HG02798 (cell line): ENCODE measurements at regions not wholly inside any gene's neighbourhood (a gene's known extent, or its start where the extent isn't known, plus 50 kb on each side); places are given as distances from the start of the nearest gene placed in this dataset.
"Not testable (repeated sequence)": the region's sequence is repeated elsewhere in the genome, so short reads cannot be mapped to it uniquely, and the experiment has no call there.

Experiments used
- ATAC-seq: cut with Tn5 transposase; IDR thresholded peaks from one replicate; pipeline ENCODE4 v1.9.1; 2021; ENCODE audit warnings: mild to moderate bottlenecking; ENCODE audit not compliant: unreplicated experiment, poor library complexity

DNA sequence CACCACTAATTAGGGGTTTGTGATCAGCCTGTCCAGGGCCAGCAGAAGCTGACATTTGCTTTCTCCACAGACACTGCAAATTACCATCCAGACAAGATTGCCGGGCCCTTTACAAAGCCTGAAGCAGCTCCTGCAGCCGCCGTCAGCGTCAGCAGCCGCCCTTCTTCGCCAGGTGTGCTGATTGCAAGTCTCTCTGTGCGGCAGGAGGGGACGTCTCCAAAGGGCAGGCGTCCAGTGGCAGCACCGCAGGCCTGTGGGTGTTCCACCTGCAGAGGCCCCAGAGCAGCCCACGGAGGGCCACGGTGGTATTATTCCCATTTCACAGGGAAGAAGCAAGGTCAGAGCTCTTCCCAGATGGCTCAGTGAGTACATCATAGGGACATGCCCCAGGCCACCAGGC is 108.0 kb upstream of the PPP1R26 start:
- no peak for ATAC-seq

DNA sequence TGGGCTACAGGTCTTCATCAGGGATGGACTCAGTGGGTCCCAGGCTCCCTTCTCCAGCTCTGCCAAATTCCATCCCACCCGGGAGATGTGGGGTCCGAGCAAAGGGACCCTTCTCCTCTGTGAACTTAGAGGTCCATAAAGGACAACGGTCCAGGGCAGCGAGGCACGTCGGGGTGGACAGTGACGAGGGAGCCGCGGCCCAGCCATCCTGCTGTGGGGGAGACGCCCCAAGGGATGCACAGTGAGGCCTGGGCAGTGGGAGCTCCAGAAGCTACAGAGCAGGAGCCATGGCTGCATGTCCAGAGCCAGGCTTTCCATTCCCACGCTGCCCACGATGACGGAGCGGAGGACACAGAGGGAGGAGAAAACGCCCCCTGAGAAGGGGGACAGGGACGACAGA is 107.5 kb upstream of the PPP1R26 start:
- ATAC-seq = no peak

DNA sequence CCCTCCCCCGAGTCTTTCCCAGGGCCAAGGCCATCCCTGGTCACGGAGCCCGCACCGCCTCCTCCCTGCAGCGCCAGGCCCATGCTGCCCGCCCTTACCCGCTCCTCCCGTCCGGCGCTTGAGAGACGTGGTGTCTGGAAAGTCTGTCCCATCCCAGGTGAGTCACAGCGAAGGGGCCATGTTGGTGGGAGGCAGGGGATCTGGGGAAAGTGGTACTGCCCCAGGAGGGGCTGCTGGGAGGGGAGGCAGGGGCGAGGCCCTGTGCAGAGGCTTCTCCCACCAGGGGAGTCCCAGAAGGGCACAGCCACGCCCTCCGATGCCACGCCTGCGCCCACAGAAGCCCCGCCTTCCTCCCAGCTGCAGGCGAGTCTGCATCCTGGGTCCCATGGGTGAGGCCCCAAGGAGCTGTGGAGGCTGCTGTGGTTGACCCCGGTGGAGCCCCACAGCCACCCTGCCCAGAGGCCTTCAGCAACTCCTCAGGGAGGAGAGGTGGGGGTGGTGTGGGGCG is 107.0 kb upstream of the PPP1R26 start:
- ATAC-seq = no peak

DNA sequence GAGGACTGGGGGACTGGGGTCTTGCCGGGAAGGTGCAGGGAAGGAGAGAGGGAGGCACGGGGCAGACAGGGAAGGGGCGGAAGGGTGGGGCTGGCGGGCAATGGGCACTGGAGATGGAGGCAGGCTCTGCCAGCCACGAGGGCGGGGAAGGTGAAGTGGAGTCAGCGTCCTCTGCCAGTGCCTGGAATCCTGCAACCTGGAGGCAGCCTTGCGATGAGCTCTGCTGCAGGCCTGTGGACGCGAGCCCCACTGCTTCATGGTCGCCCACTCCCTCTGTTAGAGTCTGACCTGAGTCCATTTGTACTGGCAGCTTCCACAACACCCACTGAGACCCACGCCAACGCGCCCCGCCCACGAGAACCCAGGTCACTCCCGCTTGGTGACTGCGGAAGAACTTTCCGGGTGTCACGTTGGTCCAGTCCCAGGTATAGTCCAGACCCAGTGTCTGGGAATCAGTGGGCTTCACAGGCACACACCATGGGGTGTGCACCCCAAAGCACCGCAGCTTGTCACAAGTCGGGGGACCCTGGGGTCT is 106.4 kb upstream of the PPP1R26 start:
- ATAC-seq = no peak

DNA sequence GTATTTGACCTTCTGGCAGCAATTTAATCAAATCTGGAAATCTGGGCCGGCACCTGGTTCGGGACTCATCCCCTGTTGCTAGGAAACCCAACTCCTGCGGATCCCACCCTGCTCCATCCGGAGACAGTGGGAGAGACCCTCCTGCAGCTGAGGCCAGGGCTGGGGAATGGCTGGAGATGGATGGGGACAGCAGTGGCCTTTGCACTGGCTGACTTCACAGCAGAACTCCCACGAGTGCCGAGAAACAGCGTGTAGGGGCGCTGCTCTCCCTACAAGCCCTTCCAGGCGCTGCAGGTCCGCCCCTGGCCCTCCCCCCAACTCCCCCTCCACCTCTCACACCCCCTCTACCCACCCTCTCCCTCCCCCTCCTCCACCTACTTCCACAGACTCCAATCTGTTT is 105.8 kb upstream of the PPP1R26 start:
- ATAC-seq = no peak

DNA sequence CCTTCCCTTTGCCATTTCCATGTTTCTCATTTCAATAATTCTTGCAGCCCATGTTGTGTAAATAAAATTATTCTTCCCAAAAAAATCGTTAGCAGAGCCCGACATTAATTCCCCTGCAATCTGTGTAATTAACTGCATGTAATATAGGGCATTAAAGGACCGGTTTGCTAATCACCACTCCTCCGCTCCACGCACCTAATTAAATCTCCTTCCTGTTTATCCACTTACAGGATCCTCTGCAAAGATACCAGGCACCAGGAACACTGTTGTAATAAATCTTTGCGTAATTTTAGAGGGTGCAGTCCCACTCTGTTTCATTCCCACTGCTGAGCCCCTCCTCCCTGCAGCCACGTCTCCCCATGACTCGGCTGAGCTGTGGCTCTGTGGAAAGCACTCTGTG is 105.0 kb upstream of the PPP1R26 start:
- ATAC-seq = no peak

DNA sequence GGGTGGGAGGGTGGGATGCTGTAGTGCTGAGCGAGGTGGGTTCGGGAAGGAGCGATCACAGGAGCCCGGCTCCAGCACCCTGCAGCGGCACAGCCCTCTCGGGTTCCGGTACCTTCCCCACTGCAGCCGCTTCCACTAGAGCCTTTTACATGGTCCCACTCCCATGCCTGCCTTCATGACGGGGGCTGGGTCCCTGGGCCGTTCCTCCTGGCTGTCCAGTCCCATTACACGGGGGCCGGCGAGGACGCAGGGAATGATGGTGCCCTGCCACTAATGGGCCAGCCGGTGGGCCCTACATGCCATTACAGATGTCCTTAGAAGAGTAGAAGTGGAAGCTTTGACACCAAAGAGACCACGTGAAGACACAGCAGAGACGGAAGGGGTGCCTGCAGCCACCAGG is 104.6 kb upstream of the PPP1R26 start:
- no peak for ATAC-seq

DNA sequence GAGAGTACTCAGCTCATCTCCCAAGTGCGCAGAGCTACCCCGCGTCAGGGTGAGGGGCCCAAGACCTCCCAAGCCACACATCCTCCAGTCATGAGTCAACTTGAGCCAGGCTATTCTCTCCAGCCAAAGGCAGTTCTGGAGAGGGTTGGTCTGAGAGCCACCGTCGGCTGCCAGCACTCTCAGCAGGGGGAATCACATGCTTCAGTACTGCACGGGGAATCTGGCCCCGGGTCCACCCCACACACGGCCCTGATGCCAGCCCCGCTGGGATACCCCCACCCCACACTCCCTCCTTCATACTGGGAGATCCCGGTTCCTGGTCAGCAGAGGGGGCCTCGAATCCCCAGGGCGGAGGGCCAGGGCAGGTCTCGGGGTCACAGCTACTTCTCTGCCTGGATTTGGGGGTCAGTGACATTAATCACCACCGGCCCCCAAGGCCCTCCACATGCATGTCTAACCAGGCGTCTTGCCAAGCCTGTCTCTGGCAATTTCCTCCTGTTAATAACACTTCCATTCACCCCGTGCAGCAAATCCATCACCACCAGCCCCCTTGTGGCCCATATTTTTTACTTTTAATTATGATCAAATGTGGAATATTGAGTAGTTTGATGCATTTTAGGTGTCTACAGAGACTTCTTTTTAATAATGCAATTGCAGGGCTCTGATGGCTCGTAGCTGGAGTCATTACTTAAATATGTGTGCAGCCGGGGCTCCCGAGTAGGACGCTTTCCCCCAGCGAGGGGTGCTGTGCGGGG is 102.9 kb upstream of the PPP1R26 start:
- ATAC-seq = no peak

DNA sequence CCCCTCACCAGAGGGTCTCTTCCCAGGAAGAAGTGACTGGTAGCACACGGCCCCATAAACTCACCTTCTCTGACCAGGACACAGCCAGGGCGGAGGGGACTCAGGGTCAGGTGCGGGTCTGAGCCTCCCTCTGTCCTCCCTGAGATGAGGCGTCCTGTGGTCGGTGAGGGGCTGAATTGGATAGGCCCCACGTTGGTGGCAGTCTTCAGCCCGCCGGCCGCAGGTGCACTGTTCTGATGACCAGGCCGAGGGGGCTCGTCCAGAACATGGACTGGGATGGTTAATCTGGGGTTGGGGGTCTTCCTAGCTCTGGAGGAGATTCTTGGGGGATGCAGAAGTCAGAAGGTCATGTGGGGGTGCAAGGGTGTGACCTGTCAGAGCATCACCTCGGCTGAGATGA is 102.2 kb upstream of the PPP1R26 start:
- ATAC-seq = no peak

DNA sequence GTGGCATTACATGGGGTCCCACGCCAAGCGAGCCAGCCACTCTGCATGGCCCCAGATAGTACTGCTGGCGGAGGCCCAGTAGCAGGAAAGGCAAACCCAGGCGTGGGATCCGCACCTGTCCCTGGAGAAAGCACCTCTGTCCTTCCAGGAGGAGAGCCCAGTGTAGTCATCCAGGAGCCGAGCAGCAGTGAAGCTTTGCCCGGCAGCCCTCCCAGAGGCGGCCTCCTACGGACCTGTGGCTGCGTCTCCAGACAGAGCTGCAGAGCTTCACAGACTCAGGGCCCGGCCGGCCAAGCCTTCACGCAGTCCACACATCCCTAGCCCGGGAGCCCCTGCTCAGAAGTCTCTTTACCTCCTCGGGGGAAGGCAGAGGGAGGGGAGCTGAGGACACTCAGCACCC is 100.8 kb upstream of the PPP1R26 start:
- ATAC-seq = no peak

DNA sequence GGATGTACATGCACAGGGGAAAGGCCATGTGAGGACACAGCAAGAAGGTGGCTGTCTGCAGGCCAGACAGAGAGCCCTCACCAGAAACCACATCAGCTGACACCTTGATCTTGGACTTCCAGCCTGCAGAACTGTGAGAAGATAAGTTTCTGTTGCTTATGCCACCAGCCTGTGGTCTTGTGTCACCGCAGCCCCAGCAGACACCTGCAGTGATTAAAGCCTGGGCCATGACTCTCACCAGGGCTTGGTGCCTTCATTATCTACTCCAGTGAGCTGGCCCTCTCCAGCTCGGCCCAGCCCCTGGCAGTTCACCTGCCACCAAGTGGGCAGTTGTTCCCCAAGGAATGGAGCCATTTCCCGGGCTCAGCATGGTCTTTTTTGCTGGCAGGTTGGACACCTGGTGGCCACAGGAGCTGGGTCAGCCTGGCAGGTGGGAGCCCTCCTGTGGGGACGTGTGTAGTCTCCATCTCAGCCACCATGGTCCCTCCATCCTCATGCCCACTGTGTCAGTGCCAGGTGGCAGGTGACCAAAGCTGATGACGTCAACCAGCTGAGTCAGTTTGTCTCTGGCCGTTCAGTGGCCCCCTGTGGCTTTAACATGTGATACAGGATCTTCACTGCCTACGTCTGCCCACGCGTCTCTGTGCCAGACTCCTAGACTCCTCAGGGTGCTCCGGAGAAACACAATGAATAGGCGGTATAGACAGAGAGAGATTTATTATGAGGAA is 99.9 kb upstream of the PPP1R26 start:
- no peak for ATAC-seq

DNA sequence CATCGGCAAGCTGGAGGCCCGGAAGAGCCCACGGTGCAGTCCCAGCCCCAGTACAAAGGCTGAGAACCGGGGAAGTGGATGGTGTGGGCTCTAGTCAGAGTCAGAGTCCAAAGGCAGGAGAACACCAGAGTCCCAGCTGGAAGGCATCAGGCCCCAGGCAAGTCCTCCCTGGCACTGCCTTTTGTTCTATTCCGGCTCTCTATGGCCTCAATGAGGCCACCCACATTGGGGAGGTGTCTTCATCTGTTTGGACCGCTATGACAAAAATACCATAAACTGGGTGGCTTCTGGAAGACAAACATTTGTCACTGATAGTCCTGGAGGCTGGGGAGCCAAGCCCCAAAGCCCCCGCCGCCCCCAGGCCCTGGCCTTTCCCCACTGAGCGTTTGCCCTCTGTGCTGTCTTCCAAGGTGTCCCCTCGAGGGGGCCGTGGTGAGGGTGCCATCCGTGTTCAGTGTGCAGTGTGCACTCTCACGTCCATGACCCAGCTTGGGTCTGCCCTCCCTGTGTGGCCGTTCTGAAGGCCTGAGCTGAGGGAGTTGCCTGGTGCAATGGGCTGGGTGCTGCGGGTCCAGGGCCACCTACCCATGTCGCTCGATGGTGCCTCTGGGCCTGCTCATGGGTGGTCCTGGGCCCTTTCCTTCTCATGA is 99.1 kb upstream of the PPP1R26 start:
- ATAC-seq = no peak

DNA sequence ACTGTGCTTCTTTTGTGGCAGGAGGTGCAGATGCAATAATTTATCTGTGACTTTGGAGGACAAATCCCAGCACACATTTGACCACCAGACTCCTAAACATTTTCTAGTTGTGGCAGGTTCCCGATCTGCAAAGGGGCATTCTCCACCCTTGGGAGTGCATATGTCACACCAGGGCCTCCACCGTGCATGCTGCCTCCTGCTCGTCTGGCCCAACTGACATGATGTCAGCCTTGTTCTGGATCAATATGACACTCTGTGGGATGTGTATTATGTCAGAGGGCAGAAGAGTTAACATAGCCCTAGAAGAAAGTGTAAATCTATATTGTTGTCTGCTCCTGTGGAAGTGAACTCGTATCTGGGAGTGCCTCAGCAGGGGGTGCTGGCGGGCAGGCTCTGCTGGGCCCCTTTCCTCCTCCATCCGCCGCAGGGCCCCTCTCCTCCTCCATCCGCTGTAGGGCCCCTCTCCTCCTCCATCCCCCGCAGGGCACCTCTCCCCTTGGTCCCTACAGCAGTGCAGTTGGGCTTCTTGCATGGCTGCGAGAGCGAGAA is 97.7 kb upstream of the PPP1R26 start:
- ATAC-seq = no peak

DNA sequence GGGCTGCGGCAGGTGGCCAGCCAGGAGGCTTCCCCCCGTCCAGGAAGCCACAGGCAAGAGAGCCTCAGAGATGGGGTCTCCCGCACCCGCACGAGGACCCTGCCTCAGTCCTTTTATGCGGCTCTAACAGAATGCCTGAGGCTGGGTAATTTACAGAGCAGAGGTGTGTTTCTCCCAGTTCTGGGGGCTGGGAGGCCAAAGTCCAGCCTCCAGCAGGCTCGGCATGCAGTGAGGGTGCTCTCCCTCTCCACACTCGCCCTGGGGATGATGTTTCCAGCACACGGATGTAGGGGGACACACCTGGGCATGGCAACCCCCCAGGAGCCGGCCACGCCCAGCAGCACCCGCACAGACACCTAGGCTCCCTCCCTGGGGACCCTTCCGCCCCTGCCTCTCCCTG is 95.4 kb upstream of the PPP1R26 start:
- ATAC-seq = no peak

DNA sequence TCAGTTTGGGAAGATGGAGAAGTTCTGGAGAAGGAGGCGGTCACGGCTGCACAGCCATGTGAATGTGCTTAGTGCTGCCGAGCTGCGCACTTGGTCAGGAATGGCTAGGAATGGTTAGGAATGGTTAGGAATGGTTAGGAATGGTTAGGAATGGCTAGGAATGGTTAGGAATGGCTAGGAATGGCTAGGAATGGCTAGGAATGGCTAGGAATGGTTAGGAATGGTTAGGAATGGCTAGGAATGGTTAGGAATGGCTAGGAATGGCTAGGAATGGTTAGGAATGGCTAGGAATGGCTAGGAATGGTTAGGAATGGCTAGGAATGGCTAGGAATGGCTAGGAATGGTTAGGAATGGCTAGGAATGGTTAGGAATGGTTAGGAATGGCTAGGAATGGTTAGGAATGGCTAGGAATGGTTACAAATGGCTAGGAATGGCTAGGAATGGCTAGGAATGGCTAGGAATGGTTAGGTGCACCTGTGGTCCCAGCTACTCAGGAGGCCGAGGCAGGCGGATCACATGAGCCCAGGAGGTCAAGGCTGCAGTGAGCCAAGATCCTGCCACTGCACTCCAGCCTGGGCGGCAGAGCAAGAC is 94.7 kb upstream of the PPP1R26 start:
- not testable (repeated sequence) for ATAC-seq

DNA sequence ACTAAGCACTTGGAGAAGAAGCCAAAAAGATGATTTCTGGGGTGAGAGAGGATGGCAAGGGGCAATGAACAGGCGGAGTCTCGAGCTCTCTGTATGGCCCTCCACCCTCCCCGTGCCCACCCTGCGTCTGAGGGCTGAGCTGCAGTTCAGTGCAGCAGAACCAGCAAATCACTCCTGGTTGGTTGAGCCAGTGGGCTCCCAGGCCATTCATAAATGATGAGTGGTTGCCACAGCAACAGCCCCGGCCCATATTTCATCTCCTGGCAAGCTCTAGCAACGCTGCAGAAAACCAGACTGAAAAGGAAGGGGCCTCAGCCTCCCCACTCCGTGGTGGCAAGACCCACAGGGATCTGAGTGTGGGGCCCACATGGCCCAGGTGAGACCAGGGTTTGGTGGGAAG is 93.8 kb upstream of the PPP1R26 start:
- no peak for ATAC-seq

DNA sequence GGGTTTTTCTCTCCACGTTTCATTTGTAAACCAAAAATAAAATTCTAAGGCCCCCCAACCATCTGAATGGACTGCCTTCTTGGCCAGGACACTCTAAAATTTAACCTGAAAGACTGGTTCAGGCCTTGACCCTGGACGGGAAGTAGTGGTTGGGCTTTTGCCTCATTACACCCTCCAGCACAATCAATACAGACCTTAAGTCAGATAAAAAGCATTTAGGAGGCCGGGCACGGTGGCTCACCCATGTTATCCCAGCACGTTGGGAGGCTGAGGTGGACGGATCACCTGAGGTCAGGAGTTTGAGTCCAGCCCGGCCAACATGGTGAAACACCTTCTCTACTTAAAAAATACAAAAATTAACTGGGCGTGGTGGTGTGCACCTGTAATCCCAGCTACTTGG is 91.6 kb upstream of the PPP1R26 start:
- no peak for ATAC-seq

DNA sequence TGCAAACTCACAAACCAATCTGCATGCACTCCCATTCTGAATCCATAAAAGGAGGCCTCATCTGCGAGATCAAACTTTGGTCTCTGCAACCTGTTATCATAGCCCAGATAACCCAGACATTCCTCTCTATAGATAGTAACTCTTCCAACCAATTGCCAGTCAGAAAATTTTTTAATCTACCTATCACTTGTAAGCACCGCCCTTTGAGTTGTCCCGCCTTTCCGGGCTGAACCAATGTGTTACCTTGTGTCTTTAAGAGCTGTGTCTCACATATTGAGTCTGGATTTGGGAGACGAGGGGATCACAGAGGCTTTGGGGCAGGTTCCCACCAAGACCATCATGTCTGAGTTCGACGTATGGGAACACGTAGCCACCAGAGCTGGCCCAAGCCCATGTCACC is 91.1 kb upstream of the PPP1R26 start:
- ATAC-seq = no peak

DNA sequence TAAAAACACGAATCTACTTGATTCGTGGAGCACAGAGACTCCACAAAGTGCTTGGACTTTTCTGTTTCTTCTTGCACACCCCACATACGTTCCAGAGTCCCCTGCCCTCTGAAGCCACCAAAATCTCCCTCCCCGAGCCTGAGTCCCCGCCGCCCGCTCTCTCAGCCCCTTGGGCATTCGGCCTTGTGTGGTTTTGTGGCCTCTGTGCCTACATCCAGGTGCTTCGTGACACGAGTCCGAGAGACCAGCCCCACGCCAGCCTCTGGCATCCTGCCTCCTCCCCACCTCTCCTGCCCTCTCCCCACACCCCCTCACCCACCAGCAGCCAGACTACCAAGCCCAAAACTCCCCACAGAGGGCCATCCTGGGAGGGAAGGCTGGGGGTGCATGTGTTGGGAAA is 87.8 kb upstream of the PPP1R26 start:
- ATAC-seq = no peak

DNA sequence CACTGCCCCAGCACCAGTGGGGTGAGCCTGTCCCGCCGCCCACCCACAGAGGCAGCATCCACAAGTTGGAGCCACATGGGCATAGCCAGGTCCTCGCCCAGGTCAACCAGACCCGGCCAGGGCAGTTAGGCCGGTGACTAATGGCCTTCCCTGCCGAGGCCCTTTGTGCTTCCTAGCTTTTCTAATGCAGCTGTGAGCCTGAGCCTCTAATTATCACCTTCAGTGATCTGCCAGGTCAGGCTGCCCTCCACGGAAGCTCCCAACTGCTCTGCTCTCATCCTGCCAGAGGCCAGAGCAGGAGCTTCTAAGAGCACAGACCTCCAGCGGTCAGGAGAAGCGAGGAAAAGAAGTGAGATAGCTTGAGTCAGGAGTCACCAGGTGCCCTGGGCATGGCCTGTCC is 87.1 kb upstream of the PPP1R26 start:
- ATAC-seq = no peak
